HG02798 (cell line): ENCODE measurements at regions not wholly inside any gene's neighbourhood (a gene's known extent, or its start where the extent isn't known, plus 50 kb on each side); places are given as distances from the start of the nearest gene placed in this dataset.
"Not testable (repeated sequence)": the region's sequence is repeated elsewhere in the genome, so short reads cannot be mapped to it uniquely, and the experiment has no call there.

Source experiments
- ATAC-seq: cut with Tn5 transposase; IDR thresholded peaks from one replicate; pipeline ENCODE4 v1.9.1; 2021; ENCODE audit warnings: mild to moderate bottlenecking; ENCODE audit not compliant: unreplicated experiment, poor library complexity

- ATAC-seq: no peak
These were observed 201.8 kb upstream of the ATP5MC3 start for GRCh38 chr2:175383286-175383685.

GRCh38 chr2:175373729-175374128 lies 192.2 kb upstream of the ATP5MC3 start:
- ATAC-seq: no peak

GRCh38 chr2:175372704-175373701 lies 191.5 kb upstream of the ATP5MC3 start:
- no peak for ATAC-seq

- no peak for ATAC-seq
These were observed 189.9 kb upstream of the ATP5MC3 start for GRCh38 chr2:175371378-175371777.

GRCh38 chr2:175366815-175367214 lies 185.3 kb upstream of the ATP5MC3 start:
- ATAC-seq: peak; percentile 79

DNA sequence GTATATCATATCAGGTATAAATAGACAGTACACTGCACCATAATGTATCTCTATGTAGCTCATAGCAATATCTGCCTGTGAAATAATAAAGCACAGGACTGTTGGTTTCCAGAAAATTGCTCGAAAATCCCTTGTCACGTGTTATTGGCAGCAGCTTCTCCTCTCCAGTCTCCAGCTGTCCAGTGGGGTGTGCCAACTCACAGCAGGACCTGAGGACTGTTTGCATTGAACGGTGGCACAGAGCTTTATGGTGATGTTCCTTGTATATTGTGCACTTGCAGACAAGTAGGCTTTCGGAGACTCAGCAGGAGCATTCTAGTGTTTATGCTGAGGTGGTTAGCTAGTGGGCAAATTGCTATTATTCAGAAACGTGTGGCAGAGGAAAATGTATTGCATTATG lies 182.2 kb upstream of the ATP5MC3 start:
- ATAC-seq: no peak

DNA sequence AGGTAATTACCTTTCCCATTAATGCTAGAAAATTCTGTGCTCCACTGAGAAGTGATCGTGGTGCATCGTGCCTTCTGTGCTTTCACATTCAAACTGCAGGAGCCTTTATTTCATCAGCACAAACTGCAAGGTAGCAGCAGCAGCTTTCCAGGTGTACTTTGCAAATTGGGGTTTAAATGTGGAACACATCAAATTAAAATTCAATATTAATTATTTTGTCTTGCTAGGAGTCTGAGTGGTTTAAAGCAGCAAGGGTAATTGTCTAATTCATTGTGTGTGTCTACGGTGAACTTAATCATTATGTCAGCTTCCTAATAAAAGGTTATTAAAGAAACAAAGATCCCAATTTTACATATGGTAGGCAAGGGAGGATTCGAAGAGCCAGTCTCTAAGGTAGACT lies 180.8 kb upstream of the ATP5MC3 start:
- no peak for ATAC-seq

GRCh38 chr2:175359710-175360109 lies 178.2 kb upstream of the ATP5MC3 start:
- no peak for ATAC-seq

- no peak for ATAC-seq
These were observed 175.4 kb upstream of the ATP5MC3 start for GRCh38 chr2:175356901-175357300.

DNA sequence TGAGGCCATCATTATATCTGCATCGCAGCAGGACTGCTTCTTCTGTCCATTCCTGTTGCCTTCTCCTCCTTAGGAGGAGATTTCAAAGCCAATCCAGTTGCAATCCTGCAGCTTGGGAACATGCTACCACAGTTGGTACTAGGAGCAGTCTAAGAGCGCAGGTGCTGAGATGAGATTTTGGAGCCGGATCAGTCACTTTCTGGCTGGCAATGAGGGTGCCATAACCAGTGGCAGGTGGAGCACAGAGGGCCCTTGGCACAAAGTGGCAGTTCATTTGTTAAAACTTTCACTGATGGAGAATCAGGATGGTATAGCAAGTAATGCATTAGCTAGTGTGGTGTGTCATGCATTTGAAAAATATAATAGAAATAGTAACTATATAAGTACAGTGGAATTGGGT lies 173.7 kb upstream of the ATP5MC3 start:
- no peak for ATAC-seq

- no peak for ATAC-seq
These were observed 171.8 kb upstream of the ATP5MC3 start for GRCh38 chr2:175353275-175353674.

DNA sequence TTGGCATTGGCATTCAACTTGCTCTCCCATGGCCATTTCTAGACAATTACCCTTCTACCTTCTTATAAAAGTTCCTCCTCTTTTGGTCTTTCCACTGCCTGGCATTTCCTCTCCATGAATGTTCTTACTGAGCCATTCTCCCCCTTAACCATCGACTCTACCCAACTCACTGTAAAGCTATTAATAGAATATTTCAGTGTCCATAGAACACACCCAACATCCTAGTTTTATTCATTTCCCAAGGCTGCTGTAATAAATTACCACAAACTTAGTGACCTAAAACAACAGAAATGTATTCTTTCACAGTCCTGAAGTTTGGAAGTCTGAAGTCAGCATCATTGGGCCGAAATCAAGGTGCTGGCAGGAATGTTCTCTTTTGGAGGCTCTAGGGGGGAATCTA lies 170.0 kb upstream of the ATP5MC3 start:
- no peak for ATAC-seq

GRCh38 chr2:175350105-175350504 lies 168.6 kb upstream of the ATP5MC3 start:
- ATAC-seq: no peak

- ATAC-seq: no peak
These were observed 160.6 kb upstream of the ATP5MC3 start for GRCh38 chr2:175342085-175342484.

DNA sequence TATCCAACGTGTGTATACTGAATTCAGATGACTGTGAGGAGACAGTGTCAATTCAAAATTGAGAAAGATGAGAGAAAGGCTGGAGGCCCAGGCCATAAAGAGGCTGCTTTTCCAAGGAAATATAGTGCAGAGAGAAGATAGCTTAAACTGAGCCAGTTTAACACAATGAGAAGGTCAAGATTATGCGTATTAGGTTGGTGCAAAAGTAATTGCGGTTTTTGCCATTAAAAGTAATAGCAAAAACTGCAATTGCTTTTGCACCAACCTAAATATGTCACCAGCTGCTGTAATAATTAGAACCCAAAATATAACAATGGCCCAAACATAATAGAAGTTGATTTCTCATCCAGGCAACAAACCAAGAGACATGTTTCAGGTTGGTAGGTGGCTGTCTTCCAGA lies 148.7 kb upstream of the ATP5MC3 start:
- ATAC-seq: no peak

GRCh38 chr2:175326801-175327200 lies 145.3 kb upstream of the ATP5MC3 start:
- ATAC-seq: no peak

DNA sequence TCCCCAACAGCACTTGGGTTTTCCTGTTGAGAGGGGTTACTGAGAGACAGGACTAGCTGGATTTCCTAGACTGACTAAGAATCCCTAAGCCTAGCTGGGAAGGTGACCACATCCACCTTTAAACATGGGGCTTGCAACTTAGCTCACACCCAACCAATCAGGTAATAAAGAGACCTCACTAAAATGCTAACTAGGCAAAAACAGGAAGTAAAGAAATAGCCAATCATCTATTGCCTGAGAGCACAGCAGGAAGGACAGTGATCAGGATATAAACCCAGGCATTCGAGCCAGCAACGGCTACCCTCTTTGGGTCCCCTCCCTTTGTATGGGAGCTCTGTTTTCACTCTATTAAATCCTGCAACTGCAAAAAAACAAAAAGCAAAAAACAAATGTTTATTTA lies 144.7 kb upstream of the ATP5MC3 start:
- ATAC-seq: not testable (repeated sequence)

DNA sequence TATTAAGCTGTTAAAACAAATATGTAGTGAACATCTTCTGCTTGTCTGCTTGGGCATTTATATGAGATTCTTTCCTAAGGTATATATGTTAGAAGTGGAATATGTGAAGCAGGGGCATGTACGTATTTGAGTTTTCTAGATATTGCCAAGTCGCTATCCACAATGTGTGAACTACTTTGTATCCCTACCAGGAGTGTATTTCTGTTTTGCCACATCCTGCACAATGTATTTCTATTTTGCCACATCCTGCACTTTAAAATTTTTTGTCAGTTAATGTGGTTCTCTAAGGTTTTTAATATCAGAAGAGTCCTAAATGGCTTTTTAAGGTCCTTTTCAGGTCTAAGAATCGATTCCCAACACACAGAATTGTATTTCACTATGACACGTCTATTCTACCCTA lies 141.7 kb upstream of the ATP5MC3 start:
- ATAC-seq: no peak

- no peak for ATAC-seq
These were observed 137.0 kb upstream of the ATP5MC3 start for GRCh38 chr2:175318542-175318941.

DNA sequence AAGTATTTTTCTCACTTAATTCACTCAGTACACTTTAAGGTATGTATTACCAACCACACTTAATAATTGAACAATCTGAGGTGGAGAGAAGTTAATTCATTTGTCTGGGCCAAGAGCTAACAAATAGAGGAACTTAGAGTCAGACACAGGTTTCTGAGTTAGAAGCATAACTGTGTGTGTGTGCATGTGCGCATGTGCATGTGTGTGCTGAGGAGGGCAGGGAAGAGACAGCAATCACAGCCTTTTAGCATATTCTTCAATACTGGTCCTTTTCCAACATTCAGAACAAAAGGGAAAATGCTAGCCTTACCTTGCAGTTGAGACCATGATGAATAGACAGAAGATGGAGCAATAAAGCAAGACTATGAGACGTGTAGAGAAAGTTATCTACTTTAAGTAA lies 136.2 kb upstream of the ATP5MC3 start:
- no peak for ATAC-seq

GRCh38 chr2:175312137-175312536 lies 130.6 kb upstream of the ATP5MC3 start:
- ATAC-seq: no peak
